Cortex of kidney (tissue), 1 donor: ENCODE measurements at regions not wholly inside any gene's neighbourhood (a gene's known extent, or its start where the extent isn't known, plus 50 kb on each side); places are given as distances from the start of the nearest gene placed in this dataset.
"Not testable (repeated sequence)": the region's sequence is repeated elsewhere in the genome, so short reads cannot be mapped to it uniquely, and the experiment has no call there.

Experiments
- DNase-seq: peaks from one replicate; lab custom pipeline; 2025; lab: John Stamatoyannopoulos, UW

DNA sequence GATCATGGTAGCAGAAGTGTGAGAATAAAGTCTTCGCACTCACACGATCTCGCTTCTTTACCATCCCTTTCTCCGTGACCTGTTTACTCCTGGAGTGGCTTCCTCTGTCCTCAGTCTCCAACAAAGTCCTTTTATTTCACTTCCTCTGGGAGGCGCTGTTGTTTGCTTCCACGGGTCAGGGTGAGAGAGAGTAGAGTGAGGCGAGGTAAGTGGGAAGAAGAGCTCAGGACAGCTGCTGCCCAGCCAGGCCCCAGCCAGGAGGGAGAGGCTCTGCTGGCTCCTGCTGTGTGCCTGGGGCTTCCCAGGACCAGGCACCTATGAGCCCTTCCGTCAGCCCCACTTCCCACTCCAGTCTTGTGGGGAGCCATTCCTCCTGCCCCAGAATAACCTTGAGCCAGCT is 242.1 kb downstream of the FGF9 start:
- DNase-seq, result no peak

DNA sequence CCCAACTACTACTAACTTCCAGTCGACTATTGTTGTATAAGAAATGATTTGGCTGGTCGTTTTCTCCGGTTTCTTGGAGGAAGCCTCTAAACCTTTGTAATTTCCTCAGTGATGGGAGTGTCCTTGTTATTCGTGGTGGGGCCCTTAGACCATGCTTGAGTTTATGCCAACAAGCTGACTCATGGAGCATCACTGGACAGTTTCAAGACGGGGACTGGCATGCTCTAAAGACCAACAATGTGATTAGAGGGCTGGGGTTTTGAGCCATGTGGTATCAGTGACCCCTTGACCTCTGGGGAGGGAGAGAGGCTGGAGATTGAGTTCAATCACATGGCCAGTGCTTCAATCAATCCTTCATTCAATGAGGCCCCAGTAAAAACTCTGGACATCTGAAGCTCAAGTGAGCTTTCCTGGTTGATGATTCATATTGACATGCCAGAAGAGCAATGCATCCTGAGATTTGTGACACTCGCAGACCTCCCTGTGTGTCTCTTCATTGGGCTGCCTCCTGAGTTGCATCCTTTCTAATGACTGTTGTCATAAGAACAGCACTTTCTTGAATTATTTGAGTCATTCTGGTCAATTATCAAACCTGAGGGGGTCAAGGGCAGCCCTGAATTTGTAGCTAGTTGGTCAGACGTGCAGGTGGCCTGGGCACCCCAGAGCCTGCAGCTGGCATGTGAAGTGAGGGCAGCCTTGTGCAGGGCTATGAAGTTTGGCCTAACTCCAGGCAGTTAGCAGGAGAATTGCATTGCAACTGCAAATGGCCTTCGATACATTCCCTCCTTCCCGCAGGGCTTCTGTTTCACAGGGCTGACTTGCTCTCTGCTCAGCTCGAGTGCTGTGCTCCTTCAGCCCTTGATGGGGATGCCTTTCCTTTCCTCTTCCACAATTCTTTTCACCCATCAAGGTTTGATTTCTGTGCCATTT is 246.5 kb downstream of the FGF9 start:
- DNase-seq, result no peak

DNA sequence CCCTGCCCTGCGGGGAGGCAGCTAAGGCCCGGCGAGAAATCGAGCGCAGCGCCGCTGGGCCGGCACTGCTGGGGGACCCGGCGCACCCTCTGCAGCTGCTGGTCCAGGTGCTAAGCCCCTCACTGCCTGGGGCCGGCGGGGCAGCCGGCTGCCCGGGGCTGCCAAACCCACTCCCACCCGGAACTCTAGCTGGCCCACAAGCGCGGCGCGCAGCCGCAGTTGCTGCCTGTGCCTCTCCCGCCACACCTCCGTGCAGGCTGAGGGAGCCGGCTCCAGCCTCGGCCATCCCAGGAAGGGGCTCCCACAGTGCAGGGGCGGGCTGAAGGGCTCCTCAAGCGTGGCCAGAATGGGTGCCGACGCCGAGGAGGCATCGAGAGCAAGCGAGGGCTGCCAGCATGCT is 249.9 kb downstream of the FGF9 start:
- DNase-seq, result not testable (repeated sequence)

DNA sequence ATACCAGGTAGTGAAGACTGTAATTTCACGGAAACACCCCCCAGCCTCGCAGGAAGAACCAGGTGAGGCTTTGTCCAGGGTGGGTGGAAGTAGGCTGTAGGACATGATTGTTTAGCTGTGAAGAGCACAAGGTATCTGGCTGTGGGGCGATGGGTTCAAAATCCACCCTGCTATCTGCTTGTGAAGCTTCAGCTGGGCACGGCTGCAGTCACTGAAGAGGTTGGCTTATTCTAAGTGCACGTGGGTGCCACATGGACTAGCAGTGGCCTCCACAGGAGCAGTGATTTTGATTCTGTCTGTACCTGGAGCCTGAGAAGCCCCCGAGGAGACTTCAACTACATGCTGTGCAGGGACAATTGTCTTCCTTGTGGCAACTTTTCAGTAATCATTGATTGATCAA is 254.1 kb downstream of the FGF9 start:
- no peak for DNase-seq

DNA sequence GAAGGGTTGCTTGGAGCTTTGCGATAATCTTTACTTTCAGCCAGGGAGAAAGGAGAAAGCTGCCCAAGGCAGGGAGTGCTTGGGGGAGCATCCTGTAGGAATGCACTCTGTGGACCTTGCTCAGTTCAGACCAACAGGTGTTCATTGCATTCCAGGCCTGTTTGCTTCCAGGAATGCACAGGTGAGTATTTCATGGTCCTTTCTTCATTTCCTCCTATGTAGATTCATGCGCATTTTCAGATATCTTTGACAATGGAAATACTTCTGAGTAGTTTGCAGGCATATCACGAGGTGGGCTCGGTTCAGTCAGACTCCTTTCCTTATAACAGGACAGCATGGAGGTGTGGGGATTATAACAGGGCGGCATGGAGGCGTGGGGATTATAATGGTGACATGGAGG is 254.8 kb downstream of the FGF9 start:
- no peak for DNase-seq

DNA sequence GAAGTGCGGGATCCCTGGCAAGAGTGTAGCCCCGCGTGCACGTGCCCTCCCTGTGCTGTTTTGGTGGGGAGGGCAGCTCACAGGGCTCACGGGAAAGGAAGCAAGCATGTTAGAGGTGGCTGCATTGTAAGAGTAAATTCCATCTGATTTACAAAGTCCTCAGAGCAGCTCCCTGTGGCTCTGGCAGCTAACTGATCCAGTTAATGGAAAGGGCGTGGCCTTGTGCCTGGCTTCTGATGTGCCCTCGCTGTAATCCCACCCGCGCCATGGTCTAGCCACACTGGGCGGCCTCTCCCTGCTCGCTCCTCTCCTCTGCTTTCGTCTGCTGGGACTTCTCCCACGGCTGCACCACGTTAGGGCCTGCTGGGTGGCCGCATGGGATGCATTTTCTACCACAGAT is 258.5 kb downstream of the FGF9 start:
- DNase-seq, result no peak

DNA sequence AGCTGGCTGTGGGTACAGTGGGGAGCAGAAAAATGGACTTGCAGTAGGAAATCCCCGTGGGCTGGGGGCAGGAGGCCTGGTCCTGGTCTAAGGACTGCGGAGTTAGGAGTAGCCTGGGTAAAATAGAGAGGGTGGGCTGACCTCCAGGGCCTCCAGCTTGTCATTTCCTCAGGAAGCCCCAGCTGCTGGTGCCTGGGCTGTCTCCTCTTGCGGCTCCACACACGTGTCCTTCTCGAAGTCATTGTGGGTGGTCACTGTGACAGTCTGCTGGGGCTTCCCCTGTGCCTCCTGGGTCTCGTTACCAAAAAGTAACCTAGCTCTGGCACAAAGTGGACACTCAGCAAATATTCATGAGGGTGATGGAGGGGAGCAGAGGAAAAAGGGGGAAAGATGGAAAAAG is 259.7 kb downstream of the FGF9 start:
- no peak for DNase-seq

DNA sequence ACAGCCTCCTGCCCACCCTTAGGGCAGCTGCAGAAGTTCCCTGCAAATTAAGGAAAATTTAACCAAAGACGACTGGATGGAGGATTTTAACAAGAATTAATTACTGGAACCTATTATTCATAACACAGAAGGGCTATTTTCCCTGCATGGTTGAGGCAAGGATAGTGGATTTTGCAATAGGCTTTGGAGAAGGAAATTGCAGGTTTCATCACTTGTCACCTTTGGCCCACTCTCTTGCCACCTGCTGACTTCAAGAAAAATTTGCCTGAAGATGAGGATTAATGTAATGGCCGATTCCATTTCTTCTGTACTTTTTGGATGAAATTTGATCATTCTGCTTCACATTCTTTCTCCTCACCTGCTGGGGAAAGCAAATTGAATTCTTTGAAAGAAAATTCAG is 261.7 kb downstream of the FGF9 start:
- DNase-seq, result no peak

DNA sequence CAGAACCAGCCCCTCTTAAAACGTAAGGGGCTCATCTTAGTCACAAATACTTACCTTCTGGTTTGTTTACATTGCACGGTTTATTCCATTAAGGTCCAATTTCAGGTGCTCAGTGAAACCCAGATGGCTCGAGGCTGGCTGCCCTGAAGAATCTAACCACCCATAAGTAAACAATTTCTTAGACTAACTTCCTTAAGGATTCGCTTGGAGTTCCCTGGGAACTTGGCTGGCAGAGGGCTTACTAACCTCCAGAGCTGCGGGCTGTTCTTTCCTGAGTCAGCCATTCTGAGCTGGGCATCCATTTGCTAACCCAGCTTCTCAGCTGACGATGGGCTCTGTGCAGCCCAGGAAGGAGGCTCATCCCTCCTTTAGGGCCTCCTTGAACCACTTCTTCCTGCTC is 262.1 kb downstream of the FGF9 start:
- no peak for DNase-seq

DNA sequence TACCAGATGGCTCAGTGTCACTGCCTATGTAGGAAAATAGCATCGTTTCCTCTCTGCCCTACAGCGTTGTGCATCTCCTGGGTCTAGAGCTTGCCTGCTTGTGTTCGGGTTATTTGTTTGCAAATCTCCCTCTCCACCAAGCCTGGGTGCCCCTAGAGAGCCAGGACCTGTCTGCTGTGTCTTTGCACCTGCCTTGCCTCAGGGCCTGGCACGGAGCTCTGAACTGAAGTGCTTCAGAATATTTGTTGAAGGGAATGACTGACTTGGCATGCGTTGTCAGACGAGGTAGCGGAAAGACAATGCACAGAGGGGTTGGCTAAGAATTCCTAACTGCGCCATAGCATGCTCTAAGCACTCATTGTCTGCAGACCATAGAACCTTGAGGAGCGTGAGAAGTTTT is 263.4 kb downstream of the FGF9 start:
- no peak for DNase-seq

DNA sequence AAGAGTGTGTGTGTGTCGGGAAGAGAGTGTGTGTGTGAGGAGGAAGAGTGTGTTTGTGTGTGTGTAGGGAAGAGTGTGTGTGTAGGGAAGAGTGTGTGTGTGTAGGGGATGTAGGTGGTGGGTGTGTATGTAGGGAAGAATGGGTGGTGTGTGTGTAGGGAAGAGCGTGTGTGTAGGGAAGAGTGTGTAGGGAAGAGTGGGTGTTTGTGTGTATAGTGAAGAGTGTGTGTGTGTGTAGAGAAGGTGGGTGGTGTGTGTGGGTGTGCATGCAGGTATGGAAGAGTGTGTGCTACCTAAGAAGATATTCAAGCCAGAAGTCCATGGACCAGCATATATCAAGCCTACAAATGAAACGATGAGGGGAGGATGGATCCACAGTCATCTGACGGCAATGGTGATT is 265.8 kb downstream of the FGF9 start:
- DNase-seq, result no peak

DNA sequence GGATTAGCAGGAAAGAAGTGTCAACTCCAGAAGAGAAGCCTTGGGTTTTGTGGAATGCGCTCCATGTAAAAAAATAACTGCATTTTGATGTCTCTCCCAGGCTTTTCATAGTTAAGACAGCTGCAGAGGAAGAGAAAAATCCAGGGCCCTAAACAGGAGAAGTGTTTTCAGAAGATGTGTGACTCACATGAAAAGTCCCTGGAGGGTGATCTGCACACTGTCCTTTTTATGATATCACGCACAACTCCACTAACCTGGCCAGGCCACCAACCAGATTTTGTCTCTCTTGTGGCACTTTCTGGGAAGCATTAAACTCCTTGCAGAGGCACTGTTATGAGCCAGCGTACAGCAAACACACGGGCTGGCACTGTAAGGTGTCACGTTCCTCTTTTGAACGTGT is 267.3 kb downstream of the FGF9 start:
- DNase-seq, result no peak

DNA sequence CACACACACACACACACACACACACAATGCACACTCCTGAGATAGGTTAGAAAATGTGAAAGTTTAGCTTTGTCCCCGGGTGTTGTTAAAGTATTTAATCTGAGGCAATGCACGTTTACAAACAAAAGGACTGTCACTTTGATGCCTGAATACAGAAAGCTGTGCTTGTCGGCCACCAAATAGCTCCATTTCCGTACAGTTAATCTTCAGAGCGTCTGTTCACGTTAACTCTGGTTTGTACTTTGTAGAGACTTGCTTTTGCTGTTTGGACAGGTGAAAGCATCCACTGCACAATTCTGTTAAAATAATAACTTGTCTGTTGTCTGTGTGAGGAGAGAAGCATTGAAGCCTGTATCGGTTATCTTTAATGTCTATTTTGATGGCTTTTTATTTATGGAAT is 267.8 kb downstream of the FGF9 start:
- DNase-seq, result no peak

DNA sequence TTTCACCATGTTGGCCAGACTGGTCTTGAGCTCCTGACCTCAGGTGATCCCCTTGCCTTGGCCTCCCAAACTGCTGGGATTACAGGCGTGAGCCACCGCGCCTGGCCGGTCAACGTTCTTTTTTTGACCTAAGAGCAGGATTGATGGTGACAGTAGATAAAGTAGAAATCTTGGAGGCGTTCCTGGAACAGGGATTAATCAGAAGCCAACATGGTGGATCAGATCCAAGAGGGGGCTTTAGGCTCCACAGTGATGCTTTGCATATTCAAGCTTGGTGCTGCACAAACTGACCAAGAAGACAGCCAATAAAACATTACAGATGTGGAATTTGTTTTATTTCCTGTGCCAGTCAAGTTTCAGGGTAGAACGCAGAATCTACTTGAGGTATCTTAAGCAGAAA is 271.2 kb downstream of the FGF9 start:
- no peak for DNase-seq

DNA sequence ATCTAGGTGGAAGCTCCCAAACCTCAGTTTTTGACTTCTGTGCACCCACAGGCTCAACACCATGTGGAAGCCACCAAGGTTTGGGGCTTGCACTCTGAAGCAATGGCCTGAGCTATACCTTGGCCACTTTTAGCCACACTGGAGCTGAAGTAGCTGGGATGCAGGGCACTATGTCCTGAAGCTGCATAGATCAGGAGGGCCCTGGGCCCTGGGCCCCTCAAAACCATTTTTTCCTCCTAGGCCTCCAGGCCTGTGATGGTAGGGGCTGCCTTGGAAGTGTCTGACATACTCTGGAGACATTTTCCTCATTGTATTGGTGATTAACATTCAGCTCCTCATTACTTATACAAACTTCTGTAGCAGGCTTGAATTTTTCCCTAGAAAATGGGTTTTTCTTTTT is 273.7 kb downstream of the FGF9 start:
- no peak for DNase-seq

DNA sequence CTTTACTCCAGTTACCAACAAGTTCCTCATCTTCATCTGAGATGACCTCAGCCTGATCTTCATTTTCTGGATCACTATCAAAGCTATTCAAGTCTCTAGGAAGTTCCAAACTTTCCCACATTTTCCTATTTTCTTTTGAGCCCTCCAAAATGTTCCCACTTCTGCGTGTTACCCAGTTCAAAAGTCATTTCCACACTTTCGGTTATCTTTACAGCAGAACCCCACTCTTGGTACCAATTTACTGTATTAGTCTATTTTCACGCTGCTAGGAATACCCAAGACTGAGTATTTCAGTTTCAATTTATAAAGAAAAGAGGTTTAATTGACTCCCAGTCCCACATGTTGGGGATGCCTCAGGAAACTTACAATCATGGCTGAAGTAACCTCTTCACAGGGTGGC is 274.3 kb downstream of the FGF9 start:
- DNase-seq, result no peak

DNA sequence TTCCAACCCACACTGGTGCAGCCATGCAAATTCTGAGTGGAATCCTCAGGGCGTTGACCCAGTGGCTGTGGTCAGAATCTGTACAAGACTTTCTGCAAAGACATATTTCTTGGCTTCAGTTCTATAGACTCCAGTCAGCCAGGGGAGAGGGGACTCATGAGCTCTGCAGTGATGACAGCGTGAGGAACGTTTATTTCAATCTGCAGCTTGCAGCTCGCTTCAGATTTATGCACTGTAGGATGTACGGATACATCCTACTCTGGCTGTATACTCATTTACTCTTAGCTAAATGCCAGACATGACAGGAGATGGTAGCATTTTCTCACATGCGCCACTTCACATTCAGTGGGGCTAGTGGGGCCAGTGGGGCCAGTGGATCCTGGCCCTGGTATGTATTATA is 276.1 kb downstream of the FGF9 start:
- no peak for DNase-seq

DNA sequence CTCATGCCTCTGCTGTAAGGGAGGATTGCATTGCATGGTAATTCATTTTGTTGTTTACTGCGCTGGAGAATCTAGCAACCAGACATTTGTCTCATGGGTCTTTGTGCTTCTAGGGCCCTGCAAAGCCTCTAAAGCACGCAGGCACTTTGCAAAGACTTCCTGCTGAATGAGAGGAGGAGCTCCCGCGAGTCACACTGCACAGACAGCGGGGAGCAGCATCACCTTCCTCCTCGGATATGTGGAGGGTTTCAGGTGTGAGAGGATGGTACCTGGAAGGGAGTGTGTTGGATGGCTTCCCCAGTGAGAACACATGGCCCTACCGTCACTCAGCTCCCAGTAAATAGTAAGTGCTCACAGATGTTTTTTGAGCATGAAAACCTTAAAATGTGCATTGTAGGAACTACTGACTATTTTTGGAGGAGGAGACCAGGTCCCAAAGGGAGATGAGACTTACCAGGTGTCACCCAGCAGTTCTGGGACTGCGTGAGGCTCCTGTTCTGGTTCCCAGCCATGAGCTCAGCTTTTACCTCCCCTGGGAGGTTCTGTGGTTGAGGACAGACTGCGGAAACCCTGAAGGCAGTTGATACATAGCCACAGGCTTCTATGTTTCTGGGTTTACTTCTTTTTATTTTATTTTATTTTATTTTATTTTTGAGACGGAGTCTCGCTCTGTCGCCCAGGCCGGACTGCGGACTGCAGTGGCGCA is 278.0 kb downstream of the FGF9 start:
- DNase-seq, result no peak

DNA sequence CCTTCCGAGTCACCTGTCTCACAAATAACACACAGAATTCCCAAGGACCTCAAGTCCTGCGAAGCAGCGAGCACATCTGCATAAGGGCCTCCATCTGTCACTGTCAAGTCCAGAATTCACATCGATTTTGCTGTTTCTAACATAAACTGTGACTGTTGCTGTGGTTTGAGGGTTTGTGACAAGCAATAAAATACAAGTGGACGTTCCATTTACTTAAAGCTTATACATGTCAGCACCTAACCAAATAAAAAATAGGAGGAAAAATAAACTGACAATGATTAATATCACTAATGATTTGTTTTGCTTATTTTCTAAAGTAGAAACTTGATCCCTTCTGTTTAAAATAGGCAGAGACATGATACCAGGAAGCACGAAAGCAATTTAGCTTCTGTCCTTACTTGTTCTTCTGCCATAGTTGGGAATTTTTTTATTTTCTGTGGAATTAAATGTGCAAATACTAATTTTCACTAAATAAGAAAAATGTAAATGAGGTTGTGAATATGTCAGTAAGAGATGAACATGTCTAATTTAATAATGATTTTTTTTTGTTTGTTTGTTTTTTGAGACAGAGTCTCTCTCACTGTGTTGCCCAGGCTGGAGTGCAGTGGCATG is 279.1 kb downstream of the FGF9 start:
- no peak for DNase-seq

DNA sequence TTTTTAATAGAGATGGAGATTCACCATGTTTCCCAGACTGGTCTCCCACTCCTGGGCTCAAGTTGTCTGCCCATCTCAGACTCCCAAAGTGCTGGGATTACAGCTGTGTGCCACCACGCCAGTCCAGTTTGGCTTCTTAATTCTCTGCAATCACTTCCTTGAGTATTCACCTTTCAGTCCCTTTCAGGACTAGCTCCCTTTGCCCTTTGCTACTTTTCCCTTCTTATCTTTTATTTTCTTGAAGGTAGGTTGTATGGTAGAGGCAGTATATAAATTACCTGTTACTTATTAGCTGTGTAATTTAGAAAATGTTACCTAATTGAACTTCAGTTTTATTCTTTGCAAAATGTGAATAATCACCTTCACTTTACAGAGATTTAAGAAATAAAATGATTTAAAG is 285.8 kb downstream of the FGF9 start:
- no peak for DNase-seq

DNA sequence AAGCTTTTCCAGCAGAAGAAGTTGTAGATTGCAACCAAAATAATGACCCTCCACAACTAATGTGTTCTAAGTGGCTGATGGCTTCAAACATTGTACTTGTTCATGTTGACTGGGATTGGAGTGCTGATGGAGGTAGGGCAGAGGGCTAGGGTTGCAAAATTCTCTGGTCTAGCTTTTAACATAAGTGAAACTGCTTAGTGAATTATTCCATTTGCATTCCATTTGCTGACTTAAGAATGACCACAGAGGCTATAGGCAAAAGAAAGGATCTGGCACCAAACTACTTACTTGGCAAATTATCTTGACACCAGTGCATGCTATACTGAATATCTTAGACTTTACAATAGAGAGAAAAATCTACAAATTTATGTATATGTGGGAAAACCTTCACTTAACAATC is 287.0 kb downstream of the FGF9 start:
- DNase-seq, result no peak

DNA sequence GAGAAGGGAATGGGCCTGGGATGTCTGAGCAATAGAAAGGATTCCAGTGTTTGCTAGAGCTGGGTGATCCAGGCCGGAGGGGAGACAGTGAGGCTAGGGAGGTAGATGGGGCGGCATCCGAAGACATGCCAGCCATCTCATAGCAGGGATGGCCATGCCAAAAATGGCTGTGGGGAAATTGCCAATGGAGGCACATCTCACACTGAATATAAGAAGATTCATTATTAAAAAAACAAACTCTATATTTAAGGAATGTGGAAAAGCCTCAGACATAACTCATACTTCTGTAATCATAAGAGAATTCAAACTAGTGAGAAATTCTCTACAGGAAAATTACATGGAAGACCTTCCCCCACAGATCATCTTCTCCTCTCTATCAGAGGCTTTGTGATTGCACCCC is 289.2 kb downstream of the FGF9 start:
- no peak for DNase-seq

DNA sequence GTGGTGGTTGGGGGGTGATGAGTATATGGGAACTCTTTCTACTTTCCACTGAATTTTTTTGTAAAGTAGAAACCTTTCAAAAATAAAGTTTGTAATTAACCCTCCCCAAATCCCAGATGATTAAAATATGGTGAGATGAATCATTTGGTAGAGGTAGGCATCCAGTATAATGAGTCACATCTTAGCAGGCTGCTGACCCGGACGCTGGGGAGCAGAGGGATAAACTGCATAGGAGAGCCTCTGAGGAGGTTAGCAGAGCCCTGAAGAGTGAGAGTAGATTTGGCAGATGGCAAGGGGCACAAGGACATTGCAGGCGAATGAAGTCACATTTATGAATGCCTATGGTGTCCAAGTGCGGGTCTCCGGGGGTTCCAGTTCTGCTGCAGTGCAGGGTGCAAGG is 293.8 kb downstream of the FGF9 start:
- no peak for DNase-seq
